IMR-90 (cell line): ENCODE measurements at regions not wholly inside any gene's neighbourhood (a gene's known extent, or its start where the extent isn't known, plus 50 kb on each side); places are given as distances from the start of the nearest gene placed in this dataset.

ENCODE experiments used
- ATAC-seq: fragments of 200-7000 bp; cut with Tn5 transposase; 2 replicates; pipeline ENCODE4 v1.9.1; 2020; ENCODE audit warnings: low read depth, mild to moderate bottlenecking, moderate library complexity
- BruUV-seq: library from RNA; stranded (reverse); fragments of 400-500 nt; replicated peaks from 2 replicates; lab custom pipeline; 2021; lab: Mats Ljungman, UMichigan
- CTCF ChIA-PET: fragments of 300-600 bp; formaldehyde crosslinking; extraction: SDS; loops from one replicate; lab custom pipeline; 2021; ENCODE audit warnings: antibody characterized with exemption; lab: Yijun Ruan, JAX
- POLR2A ChIA-PET: fragments of 300-600 bp; sonication (Branson Sonifier 250); formaldehyde crosslinking; loops from one replicate; lab custom pipeline; 2022; ENCODE audit warnings: antibody characterized with exemption; ENCODE audit not compliant: unreplicated experiment; lab: Charles Lee
- DNase-seq: peaks from one replicate; pipeline ENCODE4 v3.0.0; 2013
- H2AFZ ChIP-seq: replicated peaks from 2 replicates; pipeline ENCODE3; 2013; ENCODE audit warnings: low read length, mild to moderate bottlenecking; ENCODE audit not compliant: poor library complexity
- H2AK5ac ChIP-seq: 2 replicates; pipeline ENCODE4 v1.6.1; 2013; ENCODE audit warnings: low read depth, low read length, inconsistent platforms
- H2AK9ac ChIP-seq: replicated peaks from 2 replicates; pipeline ENCODE3; 2013; ENCODE audit warnings: mild to moderate bottlenecking, low read depth, low read length, moderate library complexity; ENCODE audit not compliant: poor library complexity
- H2BK120ac ChIP-seq: 2 replicates; pipeline ENCODE4 v1.6.1; 2013; ENCODE audit warnings: low read depth, low read length, inconsistent platforms
- H2BK15ac ChIP-seq: 3 replicates; pipeline ENCODE4 v1.6.1; 2013; ENCODE audit warnings: low read depth, low read length, inconsistent platforms
- H2BK20ac ChIP-seq: 2 replicates; pipeline ENCODE4 v1.6.1; 2013; ENCODE audit warnings: low read depth, mild to moderate bottlenecking, inconsistent platforms, low read length, moderate library complexity
- H2BK5ac ChIP-seq: 2 replicates; pipeline ENCODE4 v1.6.1; 2013; ENCODE audit warnings: mild to moderate bottlenecking, low read depth, low read length, inconsistent platforms; ENCODE audit not compliant: poor library complexity, severe bottlenecking
- H3K14ac ChIP-seq: replicated peaks from 2 replicates; pipeline ENCODE4 v1.6.1; 2013; ENCODE audit warnings: low read depth, low read length, inconsistent platforms
- H3K18ac ChIP-seq: 2 replicates; pipeline ENCODE4 v1.6.1; 2013; ENCODE audit warnings: low read depth, low read length, control low read depth
- H3K23ac ChIP-seq: 2 replicates; pipeline ENCODE4 v1.6.1; 2013; ENCODE audit warnings: low read depth, low read length, inconsistent platforms
- H3K27ac ChIP-seq: 2 replicates; pipeline ENCODE4 v1.5.1; 2013; ENCODE audit warnings: mild to moderate bottlenecking, control low read depth, low read length; ENCODE audit not compliant: insufficient read depth
- H3K27me3 ChIP-seq: 2 replicates; pipeline ENCODE4 v1.6.1; 2013; ENCODE audit warnings: low read length; ENCODE audit not compliant: control insufficient read depth, insufficient read depth
- H3K36me3 ChIP-seq: 2 replicates; pipeline ENCODE4 v1.6.1; 2013; ENCODE audit warnings: low read length, mixed read lengths; ENCODE audit not compliant: control insufficient read depth, insufficient read depth
- H3K4ac ChIP-seq: 2 replicates; pipeline ENCODE4 v1.6.1; 2013; ENCODE audit warnings: low read depth, low read length, inconsistent platforms
- H3K4me1 ChIP-seq: 2 replicates; pipeline ENCODE4 v1.6.1; 2013; ENCODE audit warnings: low read length, mixed read lengths; ENCODE audit not compliant: control insufficient read depth, insufficient read depth
- H3K4me2 ChIP-seq: 2 replicates; pipeline ENCODE4 v1.6.1; 2013; ENCODE audit warnings: low read depth, mild to moderate bottlenecking, control low read depth, low read length, moderate library complexity
- H3K4me3 ChIP-seq: 2 replicates; pipeline ENCODE4 v1.5.1; 2013; ENCODE audit warnings: low read depth, mild to moderate bottlenecking, control low read depth, low read length, moderate library complexity; ENCODE audit not compliant: insufficient read depth
- H3K56ac ChIP-seq: 2 replicates; pipeline ENCODE4 v1.6.1; 2013; ENCODE audit warnings: low read length, inconsistent platforms; ENCODE audit not compliant: insufficient read depth; ENCODE audit errors: extremely low read depth
- H3K79me1 ChIP-seq, 2 experiments: 2 replicates each; pipeline ENCODE4 v1.6.1; 2013; ENCODE audit warnings: low read length in 2 of 2, inconsistent platforms in 1 of 2, low read depth in 1 of 2
- H3K9ac ChIP-seq: 2 replicates; pipeline ENCODE4 v1.6.1; 2013; ENCODE audit warnings: low read depth, low read length, control low read depth
- H3K9me1 ChIP-seq: 2 replicates; pipeline ENCODE4 v1.6.1; 2013; ENCODE audit warnings: low read length, inconsistent platforms; ENCODE audit not compliant: insufficient read depth
- H3K9me3 ChIP-seq: 2 replicates; pipeline ENCODE4 v1.6.1; 2013; ENCODE audit warnings: low read length; ENCODE audit not compliant: control insufficient read depth, insufficient read depth
- H4K20me1 ChIP-seq: 2 replicates; pipeline ENCODE4 v1.6.1; 2013; ENCODE audit warnings: low read length, inconsistent platforms; ENCODE audit not compliant: insufficient read depth
- H4K5ac ChIP-seq: 2 replicates; pipeline ENCODE4 v1.6.1; 2013; ENCODE audit warnings: mild to moderate bottlenecking, low read depth, low read length, control low read depth
- H4K8ac ChIP-seq, 2 experiments: 2 replicates each; pipeline ENCODE4 v1.6.1; 2013; ENCODE audit warnings: low read depth in 2 of 2, low read length in 2 of 2, control low read depth in 1 of 2, inconsistent platforms in 1 of 2
- H4K91ac ChIP-seq: 2 replicates; pipeline ENCODE4 v1.6.1; 2013; ENCODE audit warnings: low read depth, low read length, inconsistent platforms; ENCODE audit not compliant: insufficient read depth
- BHLHE40 ChIP-seq: fragments of 150-350 bp; IDR thresholded peaks from 2 replicates; pipeline ENCODE4 v1.6.1; 2016; ENCODE audit warnings: mild to moderate bottlenecking, low read depth, low read length
- CEBPB ChIP-seq: IDR thresholded peaks from 2 replicates; pipeline ENCODE4 v1.6.1; 2012; ENCODE audit warnings: low read depth, low read length, improper control_type of control experiment
- CTCF ChIP-seq: conservative IDR thresholded peaks from 2 replicates; pipeline ENCODE4 v1.5.1; 2012; ENCODE audit warnings: mild to moderate bottlenecking, low read depth, low read length, improper control_type of control experiment
- ELK1 ChIP-seq: fragments of 150-350 bp; IDR thresholded peaks from 2 replicates; pipeline ENCODE4 v1.6.1; 2016; ENCODE audit warnings: low read depth, mild to moderate bottlenecking, low read length, moderate library complexity, borderline replicate concordance
- FOS ChIP-seq: fragments of 150-350 bp; IDR thresholded peaks from 2 replicates; pipeline ENCODE4 v1.6.1; 2016; ENCODE audit warnings: low read depth, low read length
- MAFK ChIP-seq: IDR thresholded peaks from 2 replicates; pipeline ENCODE4 v1.6.1; 2012; ENCODE audit warnings: low read depth, low read length, improper control_type of control experiment
- MAZ ChIP-seq: IDR thresholded peaks from 2 replicates; pipeline ENCODE4 v1.6.1; 2012; ENCODE audit warnings: low read depth, mild to moderate bottlenecking, low read length, improper control_type of control experiment, moderate library complexity, borderline replicate concordance
- MXI1 ChIP-seq: IDR thresholded peaks from 2 replicates; pipeline ENCODE4 v1.6.1; 2012; ENCODE audit warnings: low read depth, mild to moderate bottlenecking, low read length, moderate library complexity, borderline replicate concordance
- NFE2L2 ChIP-seq: fragments of 150-350 bp; IDR thresholded peaks from 2 replicates; pipeline ENCODE4 v1.6.1; 2016; ENCODE audit warnings: low read depth, mild to moderate bottlenecking, low read length
- POLR2A ChIP-seq: IDR thresholded peaks from 2 replicates; pipeline ENCODE4 v1.6.1; 2012; ENCODE audit warnings: mild to moderate bottlenecking, low read depth, low read length
- RAD21 ChIP-seq: IDR thresholded peaks from 2 replicates; pipeline ENCODE4 v1.6.1; 2012; ENCODE audit warnings: low read length, improper control_type of control experiment
- RCOR1 ChIP-seq: IDR thresholded peaks from 2 replicates; pipeline ENCODE4 v1.6.1; 2012; ENCODE audit warnings: mild to moderate bottlenecking, low read length, improper control_type of control experiment; ENCODE audit not compliant: insufficient replicate concordance
- RFX5 ChIP-seq: IDR thresholded peaks from 2 replicates; pipeline ENCODE4 v1.8.0; 2012; ENCODE audit warnings: low read depth, mild to moderate bottlenecking, low read length, moderate library complexity
- SMC3 ChIP-seq: fragments of 150-350 bp; IDR thresholded peaks from 2 replicates; pipeline ENCODE4 v1.6.1; 2016; ENCODE audit warnings: low read depth, mild to moderate bottlenecking, antibody characterized with exemption, low read length, moderate library complexity
- USF2 ChIP-seq: fragments of 150-350 bp; IDR thresholded peaks from 2 replicates; pipeline ENCODE4 v1.6.1; 2017; ENCODE audit warnings: mild to moderate bottlenecking, antibody characterized with exemption, low read length, low read depth
- WGBS, 2 experiments: methylation state at CpG; one replicate each; pipeline versions ENCODE4 v1.1.5 to v1.1.7; 2013; ENCODE audit warnings: missing lambda C conversion rate in 2 of 2; ENCODE audit not compliant: insufficient read length in 1 of 2; ENCODE audit errors: extremely low coverage in 2 of 2; 5-methylcytosine and 5-hydroxymethylcytosine counted together
- dilution Hi-C: fragments of 300-500 bp; cut with HindIII; formaldehyde crosslinking; loops from one replicate; pipeline ENCODE4 v1.14.3; 2018; ENCODE audit warnings: low sequenced_read_pairs; ENCODE audit not compliant: unreplicated experiment
- in situ Hi-C: fragments of 300-500 bp; cut with MboI; formaldehyde crosslinking; loops from 3 replicates; pipeline ENCODE4 v1.14.3; 2019; ENCODE audit warnings: low sequenced_read_pairs, inconsistent platforms, mixed read lengths
- intact Hi-C: fragments of 100-400 bp; cut with micrococcal nuclease; formaldehyde crosslinking; loops from 2 replicates; pipeline ENCODE4 v1.10.0; 2022

DNA sequence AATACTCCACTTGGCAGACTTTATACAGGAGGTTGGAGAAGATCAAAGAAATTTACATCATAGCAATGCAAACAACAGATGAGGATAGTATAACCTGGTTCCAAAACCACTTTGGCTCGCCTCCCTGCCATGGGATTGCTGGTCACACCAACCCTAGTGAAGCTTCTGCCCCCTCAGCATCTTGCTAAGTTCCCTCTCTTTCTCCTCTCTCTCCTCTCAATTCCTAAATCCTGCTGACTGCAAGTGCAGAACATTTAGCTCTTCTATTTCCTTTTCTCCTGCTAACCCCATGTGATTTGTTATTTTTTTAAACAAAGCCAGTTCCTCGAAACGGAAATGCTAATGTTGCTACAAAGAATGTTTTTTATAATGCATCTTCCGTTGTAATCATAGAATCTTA, 50.3 kb upstream of the LY86 start:
- Histone ChIP-seq H3K36me3 (no peaks in the 10 kb centered on the region), H4K8ac (no peak overlapping the region), H3K4ac (no peak overlapping the region), H2AK9ac (no peak overlapping the region), H3K4me3 (no peak overlapping the region), H3K4me1 (no peaks in the 10 kb centered on the region), H2AFZ (no peak overlapping the region), H3K79me1 (no peaks in the 10 kb centered on the region), H3K9ac (no peak overlapping the region), H3K9me3 (peaks cover 7% of the 10 kb centered on the region), H3K9me1 (no peaks in the 10 kb centered on the region), H2AK5ac (no peak overlapping the region), H4K91ac (no peak overlapping the region), H3K56ac (no peak overlapping the region), H3K27me3 (no peaks in the 10 kb centered on the region), H4K5ac (no peak overlapping the region), H3K4me2 (no peak overlapping the region), H3K27ac (no peak overlapping the region), H2BK20ac (no peak overlapping the region), H3K23ac (no peak overlapping the region), H2BK15ac (no peak overlapping the region), H2BK120ac (no peak overlapping the region), H2BK5ac (no peak overlapping the region), H4K20me1 (no peaks in the 10 kb centered on the region), H3K14ac (no peak overlapping the region), H3K18ac (no peak overlapping the region)
- DNase-seq (no peak), ATAC-seq (no peak)
- POLR2A ChIA-PET = no interaction called here
- dilution Hi-C loops (no loop called here), intact Hi-C loops (no loop called here), in situ Hi-C loops (loop anchor here (25.0 kb wide), 1 partner anchor 1326 kb away; no protein-coding TSS in a partner anchor)
- CTCF ChIA-PET = no interaction called here
- BruUV-seq = no TSS peak
- no peak for TF ChIP-seq POLR2A
- no peak for TF ChIP-seq MAFK
- TF ChIP-seq MAZ = no peak
- no peak for TF ChIP-seq CTCF
- no peak for TF ChIP-seq NFE2L2
- TF ChIP-seq ELK1 = no peak
- TF ChIP-seq RCOR1 = no peak
- no peak for TF ChIP-seq MXI1
- TF ChIP-seq CEBPB = no peak
- TF ChIP-seq FOS = no peak
- no peak for TF ChIP-seq USF2
- no peak for TF ChIP-seq SMC3
- no peak for TF ChIP-seq BHLHE40
- no peak for TF ChIP-seq RAD21
- no peak for TF ChIP-seq RFX5
- no CpG with 5 or more reads among the region's 4 CpGs for WGBS, 2 experiments
